Neutrophil (primary cell): ENCODE measurements at regions not wholly inside any gene's neighbourhood (a gene's known extent, or its start where the extent isn't known, plus 50 kb on each side); places are given as distances from the start of the nearest gene placed in this dataset.
"Not testable (repeated sequence)": the region's sequence is repeated elsewhere in the genome, so short reads cannot be mapped to it uniquely, and the experiment has no call there.

ENCODE experiments used
- H3K27ac ChIP-seq: fragments of 200-600 bp; sonication (generic); 2 replicates; pipeline ENCODE4 v1.5.1; 2016; ENCODE audit warnings: mild to moderate bottlenecking, moderate library complexity
- H3K27me3 ChIP-seq: fragments of 200-600 bp; sonication (generic); 2 replicates; pipeline ENCODE4 v1.6.0; 2016; ENCODE audit warnings: mild to moderate bottlenecking
- H3K36me3 ChIP-seq: fragments of 200-600 bp; sonication (generic); 2 replicates; pipeline ENCODE4 v1.5.1; 2017
- H3K4me1 ChIP-seq, 2 experiments: fragments of 200-600 bp in 1 of 2; sonication (generic) in 1 of 2; 1 replicate in 1 of 2; 2 replicates in 1 of 2; pipeline versions ENCODE4 v1.5.1 to v1.6.1; 2013 to 2016; ENCODE audit warnings: low read depth in 1 of 2, low read length in 1 of 2, mild to moderate bottlenecking in 1 of 2, moderate library complexity in 1 of 2; ENCODE audit not compliant: control insufficient read depth in 1 of 2, insufficient read depth in 1 of 2
- H3K4me3 ChIP-seq, 2 experiments: fragments of 200-600 bp in 1 of 2; sonication (generic) in 1 of 2; 1 replicate in 1 of 2; 2 replicates in 1 of 2; pipeline ENCODE4 v1.5.1; 2013 to 2016; ENCODE audit warnings: low read depth in 1 of 2, low read length in 1 of 2, mild to moderate bottlenecking in 1 of 2, moderate library complexity in 1 of 2
- H3K9me3 ChIP-seq: fragments of 200-600 bp; sonication (generic); 2 replicates; pipeline ENCODE4 v1.5.1; 2016
- TF ChIP-seq, protein P1 (sequence below): fragments of 200-600 bp; sonication (generic); IDR thresholded peaks from 2 replicates; pipeline ENCODE4 v1.5.1; 2016; ENCODE audit warnings: antibody characterized with exemption

DNA sequence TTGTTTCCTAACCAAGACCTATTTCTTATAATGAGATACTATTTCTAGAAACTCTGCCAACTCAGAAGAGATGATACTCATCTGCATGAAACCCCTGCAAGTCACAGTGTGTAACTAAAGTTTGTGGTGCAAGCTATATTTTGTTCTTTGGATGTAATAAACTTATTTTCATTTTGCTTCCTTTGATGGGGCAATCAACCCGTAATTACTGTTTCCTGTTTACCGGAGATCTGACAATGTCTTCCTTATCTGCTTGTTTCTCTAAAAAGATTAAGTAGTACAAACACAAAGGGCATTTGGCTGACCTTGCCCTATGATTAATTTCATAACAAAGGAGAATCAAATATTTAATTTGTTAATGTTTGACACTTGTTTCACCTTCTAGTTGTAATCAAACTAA is 846.6 kb upstream of the ANO3 start:
- TF ChIP-seq, protein P1, sequence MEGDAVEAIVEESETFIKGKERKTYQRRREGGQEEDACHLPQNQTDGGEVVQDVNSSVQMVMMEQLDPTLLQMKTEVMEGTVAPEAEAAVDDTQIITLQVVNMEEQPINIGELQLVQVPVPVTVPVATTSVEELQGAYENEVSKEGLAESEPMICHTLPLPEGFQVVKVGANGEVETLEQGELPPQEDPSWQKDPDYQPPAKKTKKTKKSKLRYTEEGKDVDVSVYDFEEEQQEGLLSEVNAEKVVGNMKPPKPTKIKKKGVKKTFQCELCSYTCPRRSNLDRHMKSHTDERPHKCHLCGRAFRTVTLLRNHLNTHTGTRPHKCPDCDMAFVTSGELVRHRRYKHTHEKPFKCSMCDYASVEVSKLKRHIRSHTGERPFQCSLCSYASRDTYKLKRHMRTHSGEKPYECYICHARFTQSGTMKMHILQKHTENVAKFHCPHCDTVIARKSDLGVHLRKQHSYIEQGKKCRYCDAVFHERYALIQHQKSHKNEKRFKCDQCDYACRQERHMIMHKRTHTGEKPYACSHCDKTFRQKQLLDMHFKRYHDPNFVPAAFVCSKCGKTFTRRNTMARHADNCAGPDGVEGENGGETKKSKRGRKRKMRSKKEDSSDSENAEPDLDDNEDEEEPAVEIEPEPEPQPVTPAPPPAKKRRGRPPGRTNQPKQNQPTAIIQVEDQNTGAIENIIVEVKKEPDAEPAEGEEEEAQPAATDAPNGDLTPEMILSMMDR: no peak
- H3K9me3 ChIP-seq: no peaks in the 10 kb centered on the region
- H3K4me3 ChIP-seq: no peak overlapping the region
- no peaks in the 10 kb centered on the region for H3K27me3 ChIP-seq
- no peaks in the 10 kb centered on the region for H3K4me1 ChIP-seq
- no peaks in the 10 kb centered on the region for H3K36me3 ChIP-seq
- H3K27ac ChIP-seq: no peak overlapping the region

DNA sequence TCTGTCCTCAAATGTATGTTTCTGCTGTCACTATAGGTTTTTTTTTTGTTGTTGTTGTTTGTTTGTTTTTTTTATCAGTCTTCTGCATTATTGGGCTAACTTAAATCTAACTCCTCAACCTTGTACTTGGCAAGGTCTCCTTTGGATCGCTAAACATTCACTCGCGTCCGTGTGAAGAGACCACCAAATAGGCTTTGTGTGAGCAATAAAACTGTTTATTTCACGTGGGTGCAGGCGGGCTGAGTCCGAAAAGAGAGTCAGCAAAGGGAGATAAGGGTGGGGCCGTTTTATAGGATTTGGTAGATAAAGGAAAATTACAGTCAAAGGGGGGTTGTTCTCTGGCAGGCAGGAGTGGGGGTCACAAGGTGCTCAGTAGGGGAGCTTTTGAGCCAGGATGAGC is 845.6 kb upstream of the ANO3 start:
- H3K4me1 ChIP-seq, H3K4me3 ChIP-seq, H3K9me3 ChIP-seq, H3K27ac ChIP-seq, H3K27me3 ChIP-seq, H3K36me3 ChIP-seq: not testable (repeated sequence)

DNA sequence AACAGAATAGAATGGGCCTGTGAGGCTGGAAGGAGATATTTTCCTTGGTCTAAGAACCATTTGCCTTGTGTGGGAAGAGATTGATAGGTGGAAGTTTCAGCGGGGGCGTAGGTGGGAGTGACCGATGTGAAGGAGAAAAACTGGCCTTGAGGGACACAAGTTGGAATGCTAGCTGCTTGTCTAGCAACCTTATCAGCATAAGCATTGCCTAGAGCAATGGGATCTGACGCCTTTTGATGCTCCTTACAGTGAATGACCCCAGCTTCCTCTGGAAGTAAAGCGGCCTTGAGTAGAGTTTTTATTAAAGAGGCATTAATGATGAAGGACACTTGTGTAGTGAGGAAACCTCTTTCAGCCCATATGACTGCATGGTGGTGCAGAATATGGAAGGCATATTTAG is 843.8 kb upstream of the ANO3 start:
- not testable (repeated sequence) for H3K27me3 ChIP-seq, H3K27ac ChIP-seq

DNA sequence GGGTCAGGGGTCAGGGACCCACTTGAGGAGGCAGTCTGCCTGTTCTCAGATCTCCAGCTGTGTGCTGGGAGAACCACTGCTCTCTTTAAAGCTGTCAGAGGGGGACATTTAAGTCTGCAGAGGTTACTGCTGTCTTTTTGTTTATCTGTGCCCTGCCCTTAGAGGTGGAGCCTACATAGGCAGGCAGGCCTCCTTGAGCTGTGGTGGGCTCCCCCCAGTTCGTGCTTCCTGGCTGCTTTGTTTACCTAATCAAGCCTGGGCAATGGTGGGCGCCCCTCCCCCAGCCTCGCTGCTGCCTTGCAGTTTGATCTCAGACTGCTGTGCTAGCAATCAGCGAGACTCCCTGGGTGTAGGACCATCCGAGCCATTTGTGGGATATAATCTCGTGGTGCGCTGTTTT is 830.5 kb upstream of the ANO3 start:
- not testable (repeated sequence) for H3K9me3 ChIP-seq, H3K36me3 ChIP-seq

More for the DNA sequence above, 843.8 kb upstream of the ANO3 start:
- H3K4me1 ChIP-seq, H3K4me3 ChIP-seq, H3K9me3 ChIP-seq, H3K36me3 ChIP-seq: not testable (repeated sequence)

DNA sequence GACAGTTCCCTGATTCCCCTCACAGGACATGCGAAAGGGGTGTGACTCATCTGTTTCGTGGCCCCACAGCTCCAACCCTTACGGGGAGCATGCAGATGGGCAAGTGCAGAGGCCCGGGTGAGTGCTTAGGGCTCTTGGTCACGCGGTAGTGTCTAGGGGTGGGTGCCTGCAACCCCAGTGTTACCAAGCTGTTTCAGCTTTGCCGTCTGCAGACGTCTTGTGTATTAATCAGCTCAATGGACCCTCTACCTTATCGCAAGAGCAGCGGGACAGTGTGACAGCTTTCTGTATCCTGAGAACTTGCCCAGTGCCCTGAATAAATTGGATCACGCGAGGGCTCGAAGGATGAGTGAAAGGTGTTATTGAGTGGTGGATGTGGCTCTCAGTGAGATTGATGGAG is 816.4 kb upstream of the ANO3 start:
- Histone ChIP-seq H3K9me3 (no peaks in the 10 kb centered on the region), H3K4me3 (no peak overlapping the region), H3K36me3 (no peaks in the 10 kb centered on the region), H3K27ac (no peak overlapping the region), H3K4me1 (no peaks in the 10 kb centered on the region), H3K27me3 (no peaks in the 10 kb centered on the region)
- TF ChIP-seq, protein P1: no peak

More for the DNA sequence above, 830.5 kb upstream of the ANO3 start:
- H3K4me3 ChIP-seq, H3K27ac ChIP-seq, H3K27me3 ChIP-seq, H3K4me1 ChIP-seq: not testable (repeated sequence)

DNA sequence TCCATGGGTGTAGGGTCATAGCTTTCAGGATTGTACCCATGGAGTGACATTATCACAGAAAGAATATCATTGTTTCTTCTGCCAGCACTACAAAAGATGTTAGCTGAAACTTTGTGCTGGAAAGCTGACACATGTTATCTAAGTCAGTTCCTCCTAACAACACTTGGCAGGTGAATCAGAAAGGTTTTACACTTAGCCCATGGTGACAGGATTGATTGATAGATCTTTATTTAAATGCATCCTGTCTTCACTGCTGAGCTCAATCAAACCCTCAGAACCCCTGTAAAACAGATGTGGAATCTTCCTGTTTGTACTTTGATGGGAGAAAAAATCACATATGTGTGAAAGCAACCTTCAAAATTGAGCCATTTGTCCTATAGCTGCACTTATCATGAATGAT is 811.5 kb upstream of the ANO3 start:
- Histone ChIP-seq H3K4me3 (no peak overlapping the region), H3K9me3 (no peaks in the 10 kb centered on the region), H3K27ac (no peak overlapping the region), H3K4me1 (no peaks in the 10 kb centered on the region), H3K27me3 (no peaks in the 10 kb centered on the region), H3K36me3 (no peaks in the 10 kb centered on the region)
- TF ChIP-seq, protein P1: no peak

DNA sequence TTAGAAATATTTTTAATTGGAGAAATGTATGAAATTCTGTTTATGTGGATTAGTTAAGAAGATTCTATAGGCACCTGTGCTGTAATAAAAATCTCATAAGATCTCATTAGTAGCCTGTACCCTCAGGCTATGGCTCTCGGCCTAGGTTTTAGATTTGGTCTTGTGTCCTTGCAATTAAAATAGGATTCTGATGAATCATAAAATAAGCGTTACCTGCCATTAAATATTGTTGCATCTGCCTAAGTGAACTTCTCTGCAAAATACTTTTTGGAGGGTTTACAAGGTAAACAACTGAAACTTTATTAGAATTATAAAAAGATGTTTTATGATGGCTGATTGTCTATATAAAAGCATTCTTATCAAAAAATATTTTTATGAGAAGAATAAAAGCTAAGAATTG is 804.1 kb upstream of the ANO3 start:
- Histone ChIP-seq H3K9me3 (no peaks in the 10 kb centered on the region), H3K36me3 (no peaks in the 10 kb centered on the region), H3K4me1 (no peaks in the 10 kb centered on the region), H3K27me3 (no peaks in the 10 kb centered on the region), H3K4me3 (no peak overlapping the region), H3K27ac (no peak overlapping the region)
- TF ChIP-seq, protein P1: no peak
